ENCODE measurements at regions not wholly inside any gene's neighbourhood (a gene's known extent, or its start where the extent isn't known, plus 50 kb on each side); places are given as distances from the start of the nearest gene placed in this dataset.

- TF ChIP-seq CTCF (IDR thresholded peaks at IDR 0.05) (no peak), POLR2AphosphoS5 (IDR thresholded peaks at IDR 0.05) (no peak), POLR2A (IDR thresholded peaks at IDR 0.05) (no peak), EP300 (IDR thresholded peaks at IDR 0.05) (no peak)
Measured at GRCh38 chr5:148760945-148761638, 65.3 kb upstream of the ADRB2 start.

Measured in stomach (tissue), 4 donors.